ENCODE measurements at regions not wholly inside any gene's neighbourhood (a gene's known extent, or its start where the extent isn't known, plus 50 kb on each side); places are given as distances from the start of the nearest gene placed in this dataset.

DNA sequence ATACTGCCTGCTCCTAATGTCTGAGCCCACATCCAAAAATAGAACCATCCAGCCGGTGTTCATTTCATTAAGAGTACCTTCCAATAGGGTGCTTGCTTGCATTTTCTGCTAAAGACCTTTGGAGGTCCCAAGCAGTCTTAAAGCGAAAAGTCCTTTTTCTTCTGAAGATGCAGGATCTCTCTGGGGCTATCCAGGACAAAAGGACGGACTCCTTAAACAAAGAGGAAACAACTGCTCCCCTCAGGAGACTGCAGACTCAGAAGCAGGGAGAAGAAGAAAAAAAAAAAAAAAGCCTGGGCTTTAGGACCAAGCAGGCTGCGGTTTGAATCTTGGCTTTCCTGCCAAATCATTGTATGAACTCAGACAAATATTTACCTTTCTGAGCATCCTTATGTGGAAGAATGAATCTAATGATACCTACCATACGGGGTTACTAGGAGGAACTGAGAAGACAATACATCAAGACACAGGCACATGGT, 204.0 kb downstream of the PLPP3 start:
- TF ChIP-seq, protein P1, sequence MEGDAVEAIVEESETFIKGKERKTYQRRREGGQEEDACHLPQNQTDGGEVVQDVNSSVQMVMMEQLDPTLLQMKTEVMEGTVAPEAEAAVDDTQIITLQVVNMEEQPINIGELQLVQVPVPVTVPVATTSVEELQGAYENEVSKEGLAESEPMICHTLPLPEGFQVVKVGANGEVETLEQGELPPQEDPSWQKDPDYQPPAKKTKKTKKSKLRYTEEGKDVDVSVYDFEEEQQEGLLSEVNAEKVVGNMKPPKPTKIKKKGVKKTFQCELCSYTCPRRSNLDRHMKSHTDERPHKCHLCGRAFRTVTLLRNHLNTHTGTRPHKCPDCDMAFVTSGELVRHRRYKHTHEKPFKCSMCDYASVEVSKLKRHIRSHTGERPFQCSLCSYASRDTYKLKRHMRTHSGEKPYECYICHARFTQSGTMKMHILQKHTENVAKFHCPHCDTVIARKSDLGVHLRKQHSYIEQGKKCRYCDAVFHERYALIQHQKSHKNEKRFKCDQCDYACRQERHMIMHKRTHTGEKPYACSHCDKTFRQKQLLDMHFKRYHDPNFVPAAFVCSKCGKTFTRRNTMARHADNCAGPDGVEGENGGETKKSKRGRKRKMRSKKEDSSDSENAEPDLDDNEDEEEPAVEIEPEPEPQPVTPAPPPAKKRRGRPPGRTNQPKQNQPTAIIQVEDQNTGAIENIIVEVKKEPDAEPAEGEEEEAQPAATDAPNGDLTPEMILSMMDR (IDR thresholded peaks at IDR 0.05; ENCODE audit: insufficient read depth, low read length, poor library complexity, severe bottlenecking): no peak
- DNase-seq (ENCODE audit: extremely low read depth, insufficient read length): no peak
- Histone ChIP-seq H3K27me3 (replicated peaks; ENCODE audit: control insufficient read depth, insufficient read depth, low read length) (no peaks in the 10 kb centered on the region; the same call in 1 of the 2 replicates), H3K36me3 (ENCODE audit: control insufficient read depth, insufficient read depth, low read length) (no peaks in the 10 kb centered on the region), H3K4me3 (replicated peaks; ENCODE audit: low read depth, low read length) (no peak overlapping the region)

DNA sequence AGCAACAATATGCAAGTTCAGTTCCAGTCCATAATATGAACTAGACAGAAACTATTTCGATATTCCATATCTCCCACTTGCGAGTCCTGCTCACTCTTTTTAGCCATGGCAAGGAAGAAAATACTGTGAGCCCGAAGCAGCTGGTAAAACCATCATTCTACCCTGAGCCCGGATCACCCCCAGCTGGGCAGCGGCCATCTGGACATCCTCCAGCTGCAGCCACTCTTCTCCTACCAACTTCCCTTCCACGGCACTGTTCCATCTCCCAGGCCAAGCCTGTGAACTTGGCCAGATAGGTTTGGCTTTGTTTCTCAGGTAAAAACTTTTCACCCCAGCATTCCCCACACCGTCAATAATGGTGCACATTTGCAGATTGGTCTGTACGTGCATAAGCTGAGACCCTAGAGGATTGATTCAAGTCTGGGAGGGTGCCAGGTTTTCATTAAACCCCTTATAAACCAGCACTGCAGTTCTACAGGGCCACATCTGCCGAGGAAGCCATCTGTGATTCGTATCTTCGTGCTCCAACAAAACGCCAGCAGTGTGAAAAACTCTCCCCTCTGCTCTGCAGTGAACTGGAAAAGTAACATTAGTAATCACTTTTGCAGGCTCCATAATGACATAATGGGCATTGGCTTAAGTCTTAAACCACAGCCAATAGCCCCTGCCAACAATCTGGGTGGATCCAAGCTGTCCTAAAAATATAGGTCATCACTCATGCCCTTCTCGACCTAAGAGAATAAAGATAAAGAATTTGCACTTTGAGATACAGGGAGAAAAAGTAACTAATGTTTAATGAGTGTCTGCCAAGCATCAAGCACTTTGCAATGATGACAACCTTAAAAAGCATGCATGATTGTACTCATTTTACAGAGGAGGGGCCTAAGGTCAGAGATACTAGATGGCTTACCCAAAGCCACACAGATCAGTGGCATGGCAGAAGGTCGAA, 205.1 kb downstream of the PLPP3 start:
- Histone ChIP-seq H3K4me3 (replicated peaks; ENCODE audit: low read depth, low read length) (no peak overlapping the region), H3K27me3 (replicated peaks; ENCODE audit: control insufficient read depth, insufficient read depth, low read length) (no peaks in the 10 kb centered on the region; the same call in 1 of the 2 replicates), H3K36me3 (ENCODE audit: control insufficient read depth, insufficient read depth, low read length) (no peaks in the 10 kb centered on the region)
- TF ChIP-seq, protein P1 (IDR thresholded peaks at IDR 0.05; ENCODE audit: insufficient read depth, low read length, poor library complexity, severe bottlenecking): no peak
- no peak for DNase-seq (ENCODE audit: extremely low read depth, insufficient read length)

DNA sequence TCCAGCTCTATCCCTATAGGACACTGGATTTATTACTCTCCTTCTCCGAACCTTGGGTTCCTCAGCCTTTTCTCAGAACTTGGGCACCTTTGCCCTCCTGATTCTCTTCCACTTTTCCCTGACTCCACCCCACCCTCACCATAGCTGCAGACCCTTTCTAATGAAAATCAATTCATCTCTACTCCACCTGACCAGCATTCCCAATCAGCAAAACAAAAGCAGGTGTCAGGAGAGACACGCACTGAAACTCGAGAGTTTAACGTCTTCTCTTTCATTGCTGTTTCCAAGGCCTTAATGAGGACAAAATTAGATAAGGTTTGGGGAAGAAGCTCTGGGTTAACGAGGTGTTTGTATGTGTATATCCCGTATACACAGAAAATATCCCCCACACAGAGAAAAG, 208.8 kb downstream of the PLPP3 start:
- TF ChIP-seq, protein P1 (IDR thresholded peaks at IDR 0.05; ENCODE audit: insufficient read depth, low read length, poor library complexity, severe bottlenecking): no peak

DNA sequence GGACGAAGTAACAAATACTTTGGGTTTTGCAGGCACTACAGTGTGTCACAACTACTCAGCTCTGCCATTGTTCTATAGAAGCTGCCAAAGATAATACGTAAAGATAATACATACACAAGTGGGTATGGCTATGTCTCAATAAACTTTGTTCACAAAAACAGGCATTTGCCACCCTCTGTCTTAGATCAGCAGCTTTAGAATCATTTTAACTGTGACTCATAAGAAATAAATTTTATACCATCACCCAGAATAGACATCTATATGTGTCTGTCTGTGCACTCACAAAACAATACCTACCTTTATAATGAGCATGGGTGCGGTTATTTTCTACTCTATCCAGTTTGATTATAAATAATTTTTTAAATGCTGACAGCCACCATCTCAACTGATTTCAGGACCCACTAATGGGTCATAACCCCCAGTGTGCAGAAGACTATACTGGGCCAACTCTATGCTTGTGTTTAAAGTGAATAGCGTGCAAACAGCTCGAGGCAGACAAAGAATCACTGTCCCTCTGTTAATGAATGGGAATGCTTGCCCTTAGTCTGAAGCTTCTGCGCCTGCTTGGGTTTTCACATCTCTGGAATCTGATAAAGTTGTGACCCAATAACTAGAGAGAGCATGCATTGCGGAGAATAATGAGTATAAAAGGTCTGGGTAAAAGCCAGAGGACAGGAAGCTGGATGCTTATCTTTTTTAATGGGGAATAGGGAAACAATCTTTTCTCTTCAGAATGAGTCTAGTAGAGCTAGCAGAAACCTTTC, 216.2 kb downstream of the PLPP3 start:
- DNase-seq (ENCODE audit: extremely low read depth, insufficient read length): no peak
- no peaks in the 10 kb centered on the region; the same call in 1 of the 2 replicates for H3K27me3 ChIP-seq (replicated peaks; ENCODE audit: control insufficient read depth, insufficient read depth, low read length)
- TF ChIP-seq, protein P1 (IDR thresholded peaks at IDR 0.05; ENCODE audit: insufficient read depth, low read length, poor library complexity, severe bottlenecking): no peak
- H3K36me3 ChIP-seq (ENCODE audit: control insufficient read depth, insufficient read depth, low read length): no peaks in the 10 kb centered on the region
- no peak overlapping the region for H3K4me3 ChIP-seq (replicated peaks; ENCODE audit: low read depth, low read length)

More for the DNA sequence above, 208.8 kb downstream of the PLPP3 start:
- no peak for DNase-seq (ENCODE audit: extremely low read depth, insufficient read length)
- H3K36me3 ChIP-seq (ENCODE audit: control insufficient read depth, insufficient read depth, low read length): no peaks in the 10 kb centered on the region
- H3K4me3 ChIP-seq (replicated peaks; ENCODE audit: low read depth, low read length): no peak overlapping the region
- H3K27me3 ChIP-seq (replicated peaks; ENCODE audit: control insufficient read depth, insufficient read depth, low read length): no peaks in the 10 kb centered on the region; the same call in 1 of the 2 replicates

DNA sequence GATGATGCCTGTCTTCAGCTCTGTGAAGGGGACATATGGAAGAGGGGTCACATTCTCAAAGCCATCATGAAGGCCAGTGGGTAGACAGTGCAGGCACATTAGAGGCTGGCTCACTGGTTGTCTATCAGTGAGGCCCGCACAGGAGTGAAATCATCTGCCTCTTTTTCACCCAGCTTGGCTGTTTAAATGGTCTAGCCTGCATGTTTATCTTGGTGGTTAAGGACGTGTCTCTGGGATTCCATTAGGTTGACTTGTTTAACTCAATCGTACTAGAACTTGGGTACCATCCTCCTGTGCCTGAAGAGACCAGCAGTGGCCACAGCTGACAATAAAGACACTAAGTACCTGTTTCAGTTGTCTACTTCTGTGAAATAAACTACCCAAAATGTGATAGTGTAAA, 219.3 kb downstream of the PLPP3 start:
- Histone ChIP-seq H3K36me3 (ENCODE audit: control insufficient read depth, insufficient read depth, low read length) (no peaks in the 10 kb centered on the region), H3K27me3 (replicated peaks; ENCODE audit: control insufficient read depth, insufficient read depth, low read length) (no peaks in the 10 kb centered on the region; the same call in 1 of the 2 replicates), H3K4me3 (replicated peaks; ENCODE audit: low read depth, low read length) (no peak overlapping the region)
- TF ChIP-seq, protein P1 (IDR thresholded peaks at IDR 0.05; ENCODE audit: insufficient read depth, low read length, poor library complexity, severe bottlenecking): no peak
- no peak for DNase-seq (ENCODE audit: extremely low read depth, insufficient read length)

Data from GM06990 (cell line).